NCI-H1436 treated with DMSO at 0.1 percent for 48 hours (cell line): ENCODE measurements at regions not wholly inside any gene's neighbourhood (a gene's known extent, or its start where the extent isn't known, plus 50 kb on each side); places are given as distances from the start of the nearest gene placed in this dataset.

Experiments used
- DNase-seq: peaks from one replicate; lab custom pipeline; 2025; lab: John Stamatoyannopoulos, UW

DNA sequence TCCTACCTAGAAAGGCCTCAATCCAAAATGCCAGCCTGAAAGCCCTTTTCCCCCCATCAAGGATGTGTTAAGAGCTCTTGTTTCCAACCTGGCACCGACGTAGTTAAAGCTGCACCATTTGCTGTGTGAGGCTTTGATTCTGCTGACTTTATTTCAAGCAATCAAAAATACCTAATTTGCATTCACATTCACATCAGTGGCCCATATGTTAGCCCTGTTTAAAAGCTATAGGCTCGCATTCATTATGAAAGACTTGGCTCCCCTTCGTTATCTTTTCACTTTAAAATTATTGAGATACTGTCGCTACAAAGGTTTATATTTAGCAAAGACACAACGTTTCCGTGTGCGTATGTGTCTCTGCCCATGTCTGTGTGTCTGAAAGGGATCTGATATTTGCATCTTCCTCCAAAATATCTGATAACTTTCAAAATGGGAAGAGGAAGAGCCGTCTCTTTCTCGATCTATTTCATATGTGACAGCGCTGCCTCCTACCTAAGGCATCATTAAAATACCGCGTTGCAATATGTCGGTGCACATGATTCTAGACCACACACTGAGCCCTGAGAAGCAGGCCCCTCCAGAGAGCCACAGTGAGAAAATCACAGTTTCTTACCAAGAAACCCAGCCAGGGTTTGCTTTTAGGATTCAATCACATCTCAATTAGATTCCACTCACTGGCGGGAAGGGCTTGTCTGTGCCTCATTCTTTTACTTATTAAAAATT, 57.1 kb upstream of the ITPRID1 start:
- DNase-seq: no peak

DNA sequence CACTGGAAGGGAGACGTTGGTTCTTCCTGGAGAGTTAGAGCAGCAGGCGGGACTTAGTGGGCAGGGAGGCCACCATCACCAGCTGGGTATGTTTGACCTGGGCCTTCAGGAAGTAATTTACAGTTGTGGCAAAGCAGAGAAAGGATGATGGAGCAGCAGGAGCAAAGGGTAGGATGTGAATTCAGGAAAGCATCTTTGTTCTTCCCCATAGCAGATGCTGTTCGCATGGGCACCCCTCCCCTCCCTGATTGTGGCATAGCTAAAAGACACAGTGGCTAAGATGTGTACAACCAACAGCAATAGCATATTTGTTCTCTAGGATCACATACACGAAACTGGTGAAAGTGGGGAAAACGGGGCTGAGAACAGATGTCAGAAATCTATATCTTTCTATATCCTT, 56.3 kb upstream of the ITPRID1 start:
- no peak for DNase-seq

DNA sequence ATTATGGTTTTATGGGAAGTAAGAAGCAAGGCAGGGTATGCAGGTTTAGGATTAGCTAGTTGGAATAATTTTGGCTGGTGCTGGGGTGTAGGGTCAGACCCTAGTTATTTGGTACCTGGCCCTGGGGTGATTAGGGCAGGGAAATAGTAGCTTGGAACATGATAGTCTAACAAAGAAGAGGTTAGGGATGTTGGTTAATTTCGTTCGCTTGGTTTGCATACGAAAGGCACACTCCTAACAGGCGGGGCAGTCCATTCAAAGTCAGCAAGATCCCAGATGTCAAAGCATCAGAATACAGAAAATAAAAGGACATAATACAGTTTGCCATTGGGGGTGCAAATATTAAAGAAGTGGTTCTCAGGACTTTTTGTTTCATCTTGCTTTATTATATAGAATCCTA, 55.7 kb upstream of the ITPRID1 start:
- no peak for DNase-seq

DNA sequence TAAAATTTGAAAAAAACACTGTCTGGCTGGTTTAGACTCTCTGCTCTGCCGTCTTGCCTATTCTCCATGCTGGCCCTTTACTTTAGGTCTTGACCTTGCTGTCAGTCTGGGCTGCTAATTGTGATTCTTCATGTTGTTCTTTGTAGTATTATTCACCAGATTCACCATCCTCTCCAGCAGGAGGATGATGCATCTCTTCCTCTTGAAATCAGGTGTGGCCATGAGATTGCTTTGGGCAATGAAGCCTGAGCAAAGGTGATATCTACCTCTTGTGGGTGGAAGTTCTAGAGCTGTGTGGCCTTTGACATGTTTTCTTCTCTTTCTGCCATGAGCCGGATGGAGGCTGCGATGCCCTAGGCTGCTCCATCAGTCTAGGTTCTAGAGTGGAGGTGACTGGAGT, 51.3 kb upstream of the ITPRID1 start:
- DNase-seq: no peak
